ENCODE measurements at regions not wholly inside any gene's neighbourhood (a gene's known extent, or its start where the extent isn't known, plus 50 kb on each side); places are given as distances from the start of the nearest gene placed in this dataset.

GRCh38 chr1:22196041-22196440 lies 53.1 kb upstream of the WNT4 start:
- Histone ChIP-seq H3K36me3 (replicated peaks; ENCODE audit: control insufficient read depth, insufficient read depth, low read length) (no peaks in the 10 kb centered on the region), H3K27me3 (ENCODE audit: control insufficient read depth, insufficient read depth, low read length) (no peaks in the 10 kb centered on the region), H3K4me3 (ENCODE audit: insufficient read depth, low read depth, low read length) (no peak overlapping the region)
- no peak for DNase-seq

DNA sequence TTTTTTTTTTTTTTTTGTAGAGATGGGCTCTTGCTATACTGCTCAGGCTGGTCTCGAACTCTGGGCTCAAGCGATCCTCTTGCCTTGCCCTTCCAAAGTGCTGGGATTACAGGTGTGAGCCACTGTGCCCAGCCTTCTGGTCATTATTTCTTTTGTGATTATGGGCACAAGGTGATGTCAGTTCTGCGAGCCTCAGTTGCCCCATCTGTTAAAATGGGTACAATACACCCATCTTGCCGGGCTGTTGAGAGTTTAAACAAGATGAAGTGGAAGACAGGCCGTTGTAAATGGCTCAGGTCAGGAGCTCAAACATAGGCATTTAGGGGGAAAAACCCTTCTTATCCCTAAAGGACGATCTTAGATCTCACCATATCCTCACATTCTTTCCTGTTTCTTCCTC lies 53.7 kb upstream of the WNT4 start:
- H3K4me3 ChIP-seq (ENCODE audit: insufficient read depth, low read depth, low read length) = no peak overlapping the region
- H3K36me3 ChIP-seq (replicated peaks; ENCODE audit: control insufficient read depth, insufficient read depth, low read length) = no peaks in the 10 kb centered on the region
- H3K27me3 ChIP-seq (ENCODE audit: control insufficient read depth, insufficient read depth, low read length) = no peaks in the 10 kb centered on the region
- DNase-seq = no peak

GRCh38 chr1:22197644-22198043 lies 54.7 kb upstream of the WNT4 start:
- Histone ChIP-seq H3K36me3 (replicated peaks; ENCODE audit: control insufficient read depth, insufficient read depth, low read length) (no peaks in the 10 kb centered on the region), H3K4me3 (ENCODE audit: insufficient read depth, low read depth, low read length) (no peak overlapping the region), H3K27me3 (ENCODE audit: control insufficient read depth, insufficient read depth, low read length) (no peaks in the 10 kb centered on the region)
- no peak for DNase-seq

DNA sequence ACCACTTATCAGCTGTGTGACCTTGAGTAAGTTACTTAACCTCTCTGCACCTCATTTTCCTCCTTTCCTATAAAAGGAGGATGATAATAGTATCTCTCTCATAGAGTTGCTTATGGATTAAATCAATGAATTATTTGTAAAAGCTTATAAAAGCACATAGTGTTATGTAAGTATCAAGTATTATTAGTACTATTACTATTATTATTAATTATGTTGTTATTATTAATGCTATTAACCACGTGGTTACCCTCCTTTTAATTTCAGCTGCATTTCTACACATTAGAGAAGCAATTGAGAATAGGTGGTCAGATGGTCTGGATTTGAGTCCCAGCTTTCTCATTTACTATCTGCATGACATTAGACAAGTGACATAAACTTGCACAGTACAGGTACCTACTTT lies 58.1 kb upstream of the WNT4 start:
- Histone ChIP-seq H3K4me3 (ENCODE audit: insufficient read depth, low read depth, low read length) (no peak overlapping the region), H3K27me3 (ENCODE audit: control insufficient read depth, insufficient read depth, low read length) (no peaks in the 10 kb centered on the region), H3K36me3 (replicated peaks; ENCODE audit: control insufficient read depth, insufficient read depth, low read length) (no peaks in the 10 kb centered on the region)
- DNase-seq = no peak

GRCh38 chr1:22203335-22203734 lies 60.4 kb upstream of the WNT4 start:
- no peaks in the 10 kb centered on the region; the same call in 1 of the 2 replicates for H3K27me3 ChIP-seq (ENCODE audit: control insufficient read depth, insufficient read depth, low read length)
- DNase-seq = no peak

DNA sequence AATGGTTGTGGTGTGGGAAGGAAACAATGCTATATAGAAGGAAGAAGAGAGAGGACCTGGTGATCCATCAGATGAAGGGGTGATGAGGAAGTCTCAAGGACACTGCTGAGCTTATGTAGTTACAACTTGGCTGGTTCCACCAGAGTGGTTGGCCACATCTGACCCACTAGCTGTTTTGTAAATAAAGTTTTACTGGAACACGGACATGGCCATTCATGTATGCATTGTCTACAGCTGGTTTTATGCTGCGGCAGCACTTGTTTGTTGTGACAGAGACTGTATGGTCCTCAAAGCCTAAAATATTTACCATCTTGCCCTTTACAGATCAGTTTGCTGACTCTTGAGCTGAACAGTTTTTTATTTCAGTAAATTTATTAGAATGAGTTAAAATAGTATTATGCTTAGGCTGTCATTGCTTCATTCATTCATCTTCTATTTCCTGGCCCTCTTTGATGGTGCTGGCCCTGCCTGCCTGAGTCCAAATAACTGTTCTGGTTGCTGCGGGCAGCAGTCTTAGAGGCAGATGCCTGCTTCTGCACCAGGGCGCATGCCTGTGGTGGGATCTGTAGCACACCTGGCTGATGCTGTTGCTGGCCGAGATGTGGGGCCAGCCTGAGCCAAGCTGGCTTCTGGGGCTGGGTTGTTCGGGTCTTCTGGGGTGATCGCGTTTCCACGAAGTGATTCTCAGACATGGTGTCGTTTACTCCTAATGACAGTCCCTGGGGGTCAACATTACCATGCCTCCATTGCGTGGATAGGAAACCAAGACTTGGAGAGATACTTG lies 61.4 kb upstream of the WNT4 start:
- no peak overlapping the region for H3K4me3 ChIP-seq (ENCODE audit: insufficient read depth, low read depth, low read length)
- H3K36me3 ChIP-seq (replicated peaks; ENCODE audit: control insufficient read depth, insufficient read depth, low read length) = no peaks in the 10 kb centered on the region
- no peak for DNase-seq
- no peaks in the 10 kb centered on the region; the same call in 1 of the 2 replicates for H3K27me3 ChIP-seq (ENCODE audit: control insufficient read depth, insufficient read depth, low read length)

More at GRCh38 chr1:22203335-22203734, 60.4 kb upstream of the WNT4 start:
- no peaks in the 10 kb centered on the region for H3K36me3 ChIP-seq (replicated peaks; ENCODE audit: control insufficient read depth, insufficient read depth, low read length)
- H3K4me3 ChIP-seq (ENCODE audit: insufficient read depth, low read depth, low read length) = no peak overlapping the region

DNA sequence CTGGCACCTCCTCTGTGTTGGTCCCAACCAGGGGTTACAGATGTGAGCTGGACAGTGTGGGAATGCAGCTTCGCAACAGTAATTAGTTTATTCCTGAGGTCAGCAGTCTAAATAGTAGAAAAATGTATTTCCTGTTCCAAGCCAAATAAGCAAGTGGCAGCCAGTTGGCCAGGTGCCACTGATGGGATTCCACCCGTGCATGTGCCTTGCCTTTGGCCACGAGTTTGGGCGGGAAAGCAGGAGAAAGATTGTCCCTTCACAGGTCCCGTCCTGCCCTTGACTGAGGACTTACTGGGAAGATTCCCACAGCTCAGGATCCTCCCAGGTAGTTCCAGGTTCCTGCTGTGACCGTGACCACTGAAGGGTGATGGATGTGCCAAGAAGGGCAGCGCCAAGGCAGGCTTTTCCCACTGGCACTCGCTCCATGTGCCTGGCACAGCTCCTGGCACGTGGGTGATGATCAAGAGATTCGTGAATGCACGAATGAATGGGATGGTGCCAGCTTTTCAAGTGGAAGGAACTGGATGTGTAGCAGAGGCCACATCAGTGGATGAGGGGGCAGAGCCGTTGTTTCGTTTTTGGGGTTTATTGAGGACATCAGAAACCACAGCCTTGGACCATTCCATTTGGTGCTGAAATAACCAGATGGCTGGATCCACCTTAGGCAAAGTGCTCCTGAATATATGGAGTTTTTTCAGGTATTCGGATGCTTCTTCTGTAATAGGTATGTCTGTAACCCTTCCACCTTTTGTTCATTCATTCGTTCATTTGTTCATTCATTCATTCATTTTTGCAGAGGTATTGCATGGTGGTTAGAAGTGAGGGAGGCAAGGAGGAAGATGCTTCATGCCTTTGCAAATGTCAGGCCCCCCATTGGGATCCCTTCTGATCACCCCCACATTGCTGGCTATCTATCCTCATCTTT lies 62.4 kb upstream of the WNT4 start:
- Histone ChIP-seq H3K27me3 (ENCODE audit: control insufficient read depth, insufficient read depth, low read length) (no peaks in the 10 kb centered on the region; the same call in 1 of the 2 replicates), H3K36me3 (replicated peaks; ENCODE audit: control insufficient read depth, insufficient read depth, low read length) (no peaks in the 10 kb centered on the region), H3K4me3 (ENCODE audit: insufficient read depth, low read depth, low read length) (no peak overlapping the region)
- DNase-seq = no peak

GRCh38 chr1:22206551-22207125 lies 63.7 kb upstream of the WNT4 start:
- DNase-seq = no peak
- H3K27me3 ChIP-seq (ENCODE audit: control insufficient read depth, insufficient read depth, low read length) = no peaks in the 10 kb centered on the region; the same call in 1 of the 2 replicates
- H3K4me3 ChIP-seq (ENCODE audit: insufficient read depth, low read depth, low read length) = no peak overlapping the region
- H3K36me3 ChIP-seq (replicated peaks; ENCODE audit: control insufficient read depth, insufficient read depth, low read length) = no peaks in the 10 kb centered on the region

- H3K4me3 ChIP-seq (ENCODE audit: insufficient read depth, low read depth, low read length) = no peak overlapping the region
- H3K27me3 ChIP-seq (ENCODE audit: control insufficient read depth, insufficient read depth, low read length) = no peaks in the 10 kb centered on the region; the same call in 1 of the 2 replicates
- DNase-seq = peak; percentile 62
- H3K36me3 ChIP-seq (replicated peaks; ENCODE audit: control insufficient read depth, insufficient read depth, low read length) = no peaks in the 10 kb centered on the region
Observed at GRCh38 chr1:22207511-22208267, 64.8 kb upstream of the WNT4 start.

- Histone ChIP-seq H3K27me3 (ENCODE audit: control insufficient read depth, insufficient read depth, low read length) (no peaks in the 10 kb centered on the region; the same call in 1 of the 2 replicates), H3K36me3 (replicated peaks; ENCODE audit: control insufficient read depth, insufficient read depth, low read length) (no peaks in the 10 kb centered on the region), H3K4me3 (ENCODE audit: insufficient read depth, low read depth, low read length) (no peak overlapping the region)
- DNase-seq = peak; percentile 78
Observed at GRCh38 chr1:22208268-22208972, 65.5 kb upstream of the WNT4 start.

GRCh38 chr1:22208973-22209378 lies 66.1 kb upstream of the WNT4 start:
- no peaks in the 10 kb centered on the region; the same call in 1 of the 2 replicates for H3K27me3 ChIP-seq (ENCODE audit: control insufficient read depth, insufficient read depth, low read length)
- no peak overlapping the region for H3K4me3 ChIP-seq (ENCODE audit: insufficient read depth, low read depth, low read length)
- DNase-seq = peak; percentile 70
- H3K36me3 ChIP-seq (replicated peaks; ENCODE audit: control insufficient read depth, insufficient read depth, low read length) = no peaks in the 10 kb centered on the region

DNA sequence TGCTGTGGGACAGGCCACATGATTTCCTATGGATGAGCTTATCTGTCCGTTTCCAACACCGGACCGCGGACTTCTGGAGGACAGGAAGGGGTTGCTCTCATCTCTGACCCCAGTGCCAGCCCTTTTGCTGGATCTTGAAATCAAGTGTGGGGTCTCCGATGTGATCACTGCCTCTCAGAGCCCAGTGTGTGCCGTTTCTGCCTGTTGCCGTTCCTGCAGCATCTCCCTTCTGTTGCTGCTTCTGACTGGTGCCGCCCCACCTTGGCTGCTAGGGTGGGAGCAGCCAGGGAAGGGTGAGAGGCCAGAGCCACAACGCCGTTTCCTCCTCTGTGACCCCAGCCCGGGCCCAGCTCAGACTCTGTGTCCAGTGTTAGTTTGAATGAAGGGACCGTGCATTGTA lies 67.3 kb upstream of the WNT4 start:
- H3K27me3 ChIP-seq (ENCODE audit: control insufficient read depth, insufficient read depth, low read length) = no peaks in the 10 kb centered on the region; the same call in 1 of the 2 replicates
- no peak for DNase-seq
- H3K4me3 ChIP-seq (ENCODE audit: insufficient read depth, low read depth, low read length) = no peak overlapping the region
- H3K36me3 ChIP-seq (replicated peaks; ENCODE audit: control insufficient read depth, insufficient read depth, low read length) = no peaks in the 10 kb centered on the region

DNA sequence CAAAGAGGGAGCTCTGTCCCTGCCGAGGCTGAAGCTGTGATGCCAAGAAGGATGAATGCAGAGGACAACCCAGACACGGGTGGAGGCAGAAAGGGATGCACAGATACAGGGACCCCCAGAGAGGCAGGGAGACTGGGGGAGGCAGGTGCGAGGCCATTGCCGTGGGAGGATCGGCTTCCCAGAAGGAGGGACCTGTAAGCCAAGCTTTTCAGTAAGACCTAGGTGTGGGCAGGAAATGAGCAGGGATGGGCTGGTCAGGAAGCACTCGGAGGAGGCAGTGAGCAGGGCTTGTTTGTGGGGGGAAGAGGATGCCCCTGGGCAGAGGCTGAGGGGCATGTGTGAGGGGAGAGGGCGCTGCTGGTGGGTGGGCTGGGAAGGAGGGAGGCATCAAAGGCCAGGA lies 67.7 kb upstream of the WNT4 start:
- Histone ChIP-seq H3K4me3 (ENCODE audit: insufficient read depth, low read depth, low read length) (no peak overlapping the region), H3K36me3 (replicated peaks; ENCODE audit: control insufficient read depth, insufficient read depth, low read length) (no peaks in the 10 kb centered on the region), H3K27me3 (ENCODE audit: control insufficient read depth, insufficient read depth, low read length) (no peaks in the 10 kb centered on the region; the same call in 1 of the 2 replicates)
- no peak for DNase-seq

All from H7 (cell line).